Activated T-cell treated with anti-CD3 and anti-CD28 coated beads, Interleukin-2, amount 50 U/mL, for 72 hours (primary cell): ENCODE measurements at regions not wholly inside any gene's neighbourhood (a gene's known extent, or its start where the extent isn't known, plus 50 kb on each side); places are given as distances from the start of the nearest gene placed in this dataset.

Source experiments
- ATAC-seq, 2 donors: fragments of 150-1000 bp; cut with Tn5 transposase; replicated peaks in 1 of 2; 2 replicates each; pipeline ENCODE4 v1.10.0; 2021; ENCODE audit warnings: moderate library complexity in 2 of 2, mild to moderate bottlenecking in 1 of 2
- DNase-seq, 2 donors: peaks; one replicate each; pipeline ENCODE4 v3.0.0; 2021 to 2022; ENCODE audit warnings: mixed read lengths in 1 of 2
- H3K27ac Mint-ChIP-seq: one replicate; pipeline ENCODE4 v1.8.0; 2022; ENCODE audit warnings: mild to moderate bottlenecking, moderate library complexity, mixed read lengths
- H3K27me3 Mint-ChIP-seq: one replicate; pipeline ENCODE4 v1.8.0; 2022; ENCODE audit warnings: low read depth, mixed read lengths
- H3K36me3 Mint-ChIP-seq, 2 donors: one replicate each; pipeline ENCODE4 v1.8.0; 2022; ENCODE audit warnings: mixed read lengths in 2 of 2, mild to moderate bottlenecking in 1 of 2; ENCODE audit not compliant: insufficient read depth in 2 of 2
- H3K4me1 Mint-ChIP-seq: one replicate; pipeline ENCODE4 v1.8.0; 2022; ENCODE audit warnings: low read depth, mixed read lengths
- H3K4me3 Mint-ChIP-seq, 2 donors: one replicate each; pipeline ENCODE4 v1.8.0; 2022; ENCODE audit warnings: mild to moderate bottlenecking in 2 of 2, mixed read lengths in 2 of 2, moderate library complexity in 2 of 2
- H3K9me3 Mint-ChIP-seq, 2 donors: one replicate each; pipeline ENCODE4 v1.8.0; 2022; ENCODE audit warnings: mixed read lengths in 2 of 2

- Mint-ChIP-seq H3K4me3 (no peak overlapping the region), H3K27ac (no peak overlapping the region), H3K4me1 (no peaks in the 10 kb centered on the region), H3K9me3 (peaks cover 7 to 11% of the 10 kb centered on the region in 2 donors), H3K36me3 (no peaks in the 10 kb centered on the region), H3K27me3 (no peaks in the 10 kb centered on the region)
- DNase-seq (no peak), ATAC-seq (no peak)
Measured at GRCh38 chr5:26828294-26828693, 210.1 kb downstream of the CDH9 start.

GRCh38 chr5:26813235-26813634 lies 225.2 kb downstream of the CDH9 start:
- Mint-ChIP-seq H3K36me3 (peaks cover 4 to 7% of the 10 kb centered on the region in 2 donors), H3K4me3 (no peak overlapping the region)

GRCh38 chr5:26812714-26813113 lies 225.7 kb downstream of the CDH9 start:
- Mint-ChIP-seq H3K36me3 (peaks cover 4 to 7% of the 10 kb centered on the region in 2 donors), H3K4me3 (no peak overlapping the region), H3K4me1 (no peaks in the 10 kb centered on the region), H3K27ac (no peak overlapping the region), H3K27me3 (no peaks in the 10 kb centered on the region), H3K9me3 (peaks cover 12 to 21% of the 10 kb centered on the region in 2 donors)
- DNase-seq (no peak), ATAC-seq (no peak)

More at GRCh38 chr5:26813235-26813634, 225.2 kb downstream of the CDH9 start:
- Mint-ChIP-seq H3K9me3 (peaks cover 12 to 23% of the 10 kb centered on the region in 2 donors), H3K4me1 (no peaks in the 10 kb centered on the region), H3K27me3 (no peaks in the 10 kb centered on the region), H3K27ac (no peak overlapping the region)
- ATAC-seq (no peak), DNase-seq (no peak)

- peaks cover 1 to 2% of the 10 kb centered on the region in 2 donors for H3K36me3 Mint-ChIP-seq
- ATAC-seq (no peak), DNase-seq (no peak)
- H3K27ac Mint-ChIP-seq: no peak overlapping the region
- no peak overlapping the region for H3K4me3 Mint-ChIP-seq
- no peaks in the 10 kb centered on the region for H3K27me3 Mint-ChIP-seq
- H3K9me3 Mint-ChIP-seq: peaks cover 3 to 4% of the 10 kb centered on the region in 2 donors
- H3K4me1 Mint-ChIP-seq: no peaks in the 10 kb centered on the region
Measured at GRCh38 chr5:26807231-26808199, 230.9 kb downstream of the CDH9 start.

GRCh38 chr5:26805076-26805475 lies 233.3 kb downstream of the CDH9 start:
- ATAC-seq (no peak), DNase-seq (no peak)
- no peak overlapping the region for H3K27ac Mint-ChIP-seq
- peaks cover 2 to 3% of the 10 kb centered on the region in 2 donors for H3K9me3 Mint-ChIP-seq
- no peaks in the 10 kb centered on the region for H3K27me3 Mint-ChIP-seq
- H3K36me3 Mint-ChIP-seq: no peaks in the 10 kb centered on the region
- no peak overlapping the region for H3K4me3 Mint-ChIP-seq
- no peaks in the 10 kb centered on the region for H3K4me1 Mint-ChIP-seq

- ATAC-seq (no peak), DNase-seq (no peak)
- peaks cover 2 to 3% of the 10 kb centered on the region in 2 donors for H3K9me3 Mint-ChIP-seq
- H3K4me3 Mint-ChIP-seq: no peak overlapping the region
- no peak overlapping the region for H3K27ac Mint-ChIP-seq
- H3K27me3 Mint-ChIP-seq: no peaks in the 10 kb centered on the region
- H3K36me3 Mint-ChIP-seq: no peaks in the 10 kb centered on the region
- H3K4me1 Mint-ChIP-seq: no peaks in the 10 kb centered on the region
Measured at GRCh38 chr5:26802944-26803343, 235.4 kb downstream of the CDH9 start.

- H3K36me3 Mint-ChIP-seq: peaks cover 0 to 1% of the 10 kb centered on the region in 2 donors
- H3K27me3 Mint-ChIP-seq: no peaks in the 10 kb centered on the region
- no peak overlapping the region for H3K4me3 Mint-ChIP-seq
- H3K9me3 Mint-ChIP-seq: peaks cover 2 to 9% of the 10 kb centered on the region in 2 donors
- no peak for ATAC-seq
- no peak for DNase-seq
- H3K27ac Mint-ChIP-seq: no peak overlapping the region
- no peaks in the 10 kb centered on the region for H3K4me1 Mint-ChIP-seq
Measured at GRCh38 chr5:26791433-26791832, 247.0 kb downstream of the CDH9 start.

GRCh38 chr5:26791021-26791420 lies 247.4 kb downstream of the CDH9 start:
- H3K9me3 Mint-ChIP-seq: peaks cover 2 to 9% of the 10 kb centered on the region in 2 donors
- H3K27ac Mint-ChIP-seq: no peak overlapping the region
- H3K4me3 Mint-ChIP-seq: no peak overlapping the region
- H3K36me3 Mint-ChIP-seq: peaks cover 0 to 1% of the 10 kb centered on the region in 2 donors
- DNase-seq: no peak
- H3K27me3 Mint-ChIP-seq: no peaks in the 10 kb centered on the region
- H3K4me1 Mint-ChIP-seq: no peaks in the 10 kb centered on the region
- ATAC-seq: no peak

- H3K36me3 Mint-ChIP-seq: peaks cover 0 to 3% of the 10 kb centered on the region in 2 donors
- DNase-seq: no peak
- H3K27ac Mint-ChIP-seq: no peak overlapping the region
- H3K9me3 Mint-ChIP-seq: peaks cover 9 to 13% of the 10 kb centered on the region in 2 donors
- no peak overlapping the region for H3K4me3 Mint-ChIP-seq
- H3K4me1 Mint-ChIP-seq: no peaks in the 10 kb centered on the region
- no peak for ATAC-seq
- H3K27me3 Mint-ChIP-seq: no peaks in the 10 kb centered on the region
Measured at GRCh38 chr5:26763215-26763614, 275.2 kb downstream of the CDH9 start.

- no peak for ATAC-seq
- Mint-ChIP-seq H3K36me3 (no peaks in the 10 kb centered on the region), H3K27me3 (no peaks in the 10 kb centered on the region), H3K27ac (no peak overlapping the region), H3K9me3 (peaks cover 6 to 13% of the 10 kb centered on the region in 2 donors), H3K4me3 (no peak overlapping the region), H3K4me1 (no peaks in the 10 kb centered on the region)
- no peak for DNase-seq
Measured at GRCh38 chr5:26761446-26761845, 276.9 kb downstream of the CDH9 start.

- ATAC-seq: no peak
- Mint-ChIP-seq H3K4me3 (no peak overlapping the region), H3K27me3 (no peaks in the 10 kb centered on the region), H3K9me3 (peaks cover 6 to 10% of the 10 kb centered on the region in 2 donors), H3K27ac (no peak overlapping the region), H3K36me3 (no peaks in the 10 kb centered on the region), H3K4me1 (no peaks in the 10 kb centered on the region)
- no peak for DNase-seq
Measured at GRCh38 chr5:26761045-26761444, 277.3 kb downstream of the CDH9 start.

GRCh38 chr5:26757941-26758340 lies 280.4 kb downstream of the CDH9 start:
- ATAC-seq: no peak
- peaks cover 7 to 11% of the 10 kb centered on the region in 2 donors for H3K9me3 Mint-ChIP-seq
- H3K36me3 Mint-ChIP-seq: peaks cover 0 to 2% of the 10 kb centered on the region in 2 donors
- no peak overlapping the region for H3K27ac Mint-ChIP-seq
- H3K4me3 Mint-ChIP-seq: no peak overlapping the region
- no peak for DNase-seq
- no peaks in the 10 kb centered on the region for H3K4me1 Mint-ChIP-seq
- no peaks in the 10 kb centered on the region for H3K27me3 Mint-ChIP-seq

- Mint-ChIP-seq H3K9me3 (peaks cover 9 to 11% of the 10 kb centered on the region in 2 donors), H3K4me1 (no peaks in the 10 kb centered on the region), H3K4me3 (no peak overlapping the region), H3K27ac (no peak overlapping the region), H3K36me3 (no peaks in the 10 kb centered on the region), H3K27me3 (no peaks in the 10 kb centered on the region)
- ATAC-seq (no peak), DNase-seq (no peak)
Measured at GRCh38 chr5:26749829-26750228, 288.6 kb downstream of the CDH9 start.
